Stomach smooth muscle (tissue), 2 donors: ENCODE measurements at regions not wholly inside any gene's neighbourhood (a gene's known extent, or its start where the extent isn't known, plus 50 kb on each side); places are given as distances from the start of the nearest gene placed in this dataset.

Experiments used
- H3K27ac ChIP-seq: one replicate; pipeline ENCODE4 v1.7.0; 2013; ENCODE audit warnings: mild to moderate bottlenecking, low read length, inconsistent platforms
- H3K27me3 ChIP-seq, 2 donors: one replicate each; pipeline ENCODE4 v1.7.0; 2013; ENCODE audit warnings: low read length in 2 of 2; ENCODE audit not compliant: insufficient read depth in 2 of 2, control insufficient read depth in 1 of 2
- H3K36me3 ChIP-seq, 2 donors: one replicate each; pipeline ENCODE4 v1.7.0; 2013; ENCODE audit warnings: low read length in 2 of 2; ENCODE audit not compliant: control insufficient read depth in 2 of 2, insufficient read depth in 2 of 2
- H3K4me1 ChIP-seq: one replicate; pipeline ENCODE4 v1.7.0; 2013; ENCODE audit warnings: low read length; ENCODE audit not compliant: control insufficient read depth, insufficient read depth
- H3K4me3 ChIP-seq, 2 donors: one replicate each; pipeline ENCODE4 v1.7.0; 2013; ENCODE audit warnings: low read length in 2 of 2
- H3K9ac ChIP-seq, 2 donors: one replicate each; pipeline ENCODE4 v1.7.0; 2013; ENCODE audit warnings: low read length in 2 of 2, mild to moderate bottlenecking in 1 of 2
- H3K9me3 ChIP-seq, 2 donors: one replicate each; pipeline ENCODE4 v1.7.0; 2013; ENCODE audit warnings: low read length in 2 of 2; ENCODE audit not compliant: control insufficient read depth in 2 of 2
- donor health status: healthy.
- donor health status: Pancreatic carcinoma.

- no peaks in the 10 kb centered on the region for H3K4me1 ChIP-seq
- H3K4me3 ChIP-seq = no peak overlapping the region
- H3K9ac ChIP-seq = no peak overlapping the region
- H3K36me3 ChIP-seq = no peaks in the 10 kb centered on the region
- peaks cover 0 to 4% of the 10 kb centered on the region in 2 donors for H3K9me3 ChIP-seq
- no peak overlapping the region for H3K27ac ChIP-seq
- H3K27me3 ChIP-seq = no peaks in the 10 kb centered on the region
These were observed 255.5 kb downstream of the MAN2A1 start for GRCh38 chr5:109945097-109945678.

GRCh38 chr5:109945723-109946480 lies 256.2 kb downstream of the MAN2A1 start:
- Histone ChIP-seq H3K9me3 (no peaks in the 10 kb centered on the region), H3K9ac (no peak overlapping the region), H3K27me3 (no peaks in the 10 kb centered on the region), H3K36me3 (no peaks in the 10 kb centered on the region), H3K4me1 (no peaks in the 10 kb centered on the region), H3K4me3 (no peak overlapping the region), H3K27ac (no peak overlapping the region)

GRCh38 chr5:109946610-109947009 lies 256.9 kb downstream of the MAN2A1 start:
- Histone ChIP-seq H3K36me3 (no peaks in the 10 kb centered on the region), H3K27ac (no peak overlapping the region), H3K9ac (no peak overlapping the region), H3K4me3 (no peak overlapping the region), H3K4me1 (no peaks in the 10 kb centered on the region), H3K9me3 (no peaks in the 10 kb centered on the region), H3K27me3 (no peaks in the 10 kb centered on the region)

- Histone ChIP-seq H3K9me3 (no peaks in the 10 kb centered on the region), H3K36me3 (no peaks in the 10 kb centered on the region), H3K9ac (no peak overlapping the region), H3K27ac (no peak overlapping the region), H3K4me3 (no peak overlapping the region), H3K27me3 (no peaks in the 10 kb centered on the region), H3K4me1 (no peaks in the 10 kb centered on the region)
These were observed 257.9 kb downstream of the MAN2A1 start for GRCh38 chr5:109947667-109948066.

GRCh38 chr5:109950634-109951033 lies 260.9 kb downstream of the MAN2A1 start:
- no peaks in the 10 kb centered on the region for H3K27me3 ChIP-seq
- H3K27ac ChIP-seq = no peak overlapping the region
- H3K9me3 ChIP-seq = no peaks in the 10 kb centered on the region
- H3K9ac ChIP-seq = no peak overlapping the region
- no peaks in the 10 kb centered on the region for H3K4me1 ChIP-seq
- no peak overlapping the region for H3K4me3 ChIP-seq
- no peaks in the 10 kb centered on the region for H3K36me3 ChIP-seq

- Histone ChIP-seq H3K9me3 (no peaks in the 10 kb centered on the region), H3K4me3 (no peak overlapping the region), H3K27me3 (no peaks in the 10 kb centered on the region), H3K36me3 (no peaks in the 10 kb centered on the region), H3K9ac (no peak overlapping the region), H3K27ac (no peak overlapping the region), H3K4me1 (no peaks in the 10 kb centered on the region)
These were observed 261.6 kb downstream of the MAN2A1 start for GRCh38 chr5:109951348-109951747.

GRCh38 chr5:109951758-109952157 lies 262.0 kb downstream of the MAN2A1 start:
- no peaks in the 10 kb centered on the region for H3K27me3 ChIP-seq
- H3K36me3 ChIP-seq = no peaks in the 10 kb centered on the region
- H3K27ac ChIP-seq = no peak overlapping the region
- H3K9ac ChIP-seq = no peak overlapping the region
- H3K4me3 ChIP-seq = no peak overlapping the region
- H3K4me1 ChIP-seq = no peaks in the 10 kb centered on the region
- no peaks in the 10 kb centered on the region for H3K9me3 ChIP-seq

GRCh38 chr5:109953761-109954160 lies 264.0 kb downstream of the MAN2A1 start:
- Histone ChIP-seq H3K9ac (no peak overlapping the region), H3K27me3 (no peaks in the 10 kb centered on the region), H3K27ac (no peak overlapping the region), H3K4me3 (no peak overlapping the region), H3K9me3 (no peaks in the 10 kb centered on the region), H3K36me3 (no peaks in the 10 kb centered on the region), H3K4me1 (no peaks in the 10 kb centered on the region)

- Histone ChIP-seq H3K9me3 (no peaks in the 10 kb centered on the region), H3K27me3 (no peaks in the 10 kb centered on the region), H3K9ac (no peak overlapping the region), H3K4me1 (no peaks in the 10 kb centered on the region), H3K27ac (no peak overlapping the region), H3K4me3 (no peak overlapping the region), H3K36me3 (no peaks in the 10 kb centered on the region)
These were observed 267.2 kb downstream of the MAN2A1 start for GRCh38 chr5:109956884-109957283.

- Histone ChIP-seq H3K4me1 (no peaks in the 10 kb centered on the region), H3K9me3 (no peaks in the 10 kb centered on the region), H3K9ac (no peak overlapping the region), H3K36me3 (no peaks in the 10 kb centered on the region), H3K27me3 (no peaks in the 10 kb centered on the region), H3K4me3 (no peak overlapping the region), H3K27ac (no peak overlapping the region)
These were observed 268.4 kb downstream of the MAN2A1 start for GRCh38 chr5:109958082-109958481.

- no peak overlapping the region for H3K27ac ChIP-seq
- H3K9me3 ChIP-seq = no peaks in the 10 kb centered on the region
- no peaks in the 10 kb centered on the region for H3K4me1 ChIP-seq
- H3K36me3 ChIP-seq = no peaks in the 10 kb centered on the region
- H3K9ac ChIP-seq = no peak overlapping the region
- H3K27me3 ChIP-seq = no peaks in the 10 kb centered on the region
- no peak overlapping the region for H3K4me3 ChIP-seq
These were observed 269.9 kb downstream of the MAN2A1 start for GRCh38 chr5:109959652-109960051.
